GM06990 (cell line): ENCODE measurements at regions not wholly inside any gene's neighbourhood (a gene's known extent, or its start where the extent isn't known, plus 50 kb on each side); places are given as distances from the start of the nearest gene placed in this dataset.

ENCODE experiments used
- DNase-seq: peaks from one replicate; pipeline ENCODE4 v3.0.0-alpha.2; 2011; ENCODE audit not compliant: insufficient read length; ENCODE audit errors: extremely low read depth
- H3K27me3 ChIP-seq: replicated peaks from 2 replicates; pipeline ENCODE4 v1.6.0; 2011; ENCODE audit warnings: low read length; ENCODE audit not compliant: control insufficient read depth, insufficient read depth
- H3K36me3 ChIP-seq: 2 replicates; pipeline ENCODE4 v1.5.1; 2011; ENCODE audit warnings: low read length; ENCODE audit not compliant: control insufficient read depth, insufficient read depth
- H3K4me3 ChIP-seq: replicated peaks from 2 replicates; pipeline ENCODE4 v1.5.1; 2011; ENCODE audit warnings: low read depth, mild to moderate bottlenecking, control low read depth, low read length
- CTCF ChIP-seq: IDR thresholded peaks from 2 replicates; pipeline ENCODE4 v1.5.1; 2011; ENCODE audit warnings: low read length, control low read depth, mild to moderate bottlenecking, inconsistent platforms; ENCODE audit not compliant: insufficient read depth, poor library complexity, severe bottlenecking

GRCh38 chr12:107330831-107331431 is 237.6 kb upstream of the CRY1 start:
- no peak overlapping the region for H3K4me3 ChIP-seq
- DNase-seq: no peak
- H3K27me3 ChIP-seq: peaks cover 3% of the 10 kb centered on the region; the same call in 1 of the 2 replicates
- TF ChIP-seq CTCF: no peak
- H3K36me3 ChIP-seq: no peaks in the 10 kb centered on the region

- no peak overlapping the region for H3K4me3 ChIP-seq
- H3K27me3 ChIP-seq: peaks cover 3% of the 10 kb centered on the region; the same call in 1 of the 2 replicates
- TF ChIP-seq CTCF: no peak
- H3K36me3 ChIP-seq: no peaks in the 10 kb centered on the region
- DNase-seq: no peak
These were observed 238.1 kb upstream of the CRY1 start for GRCh38 chr12:107331471-107331870.

- TF ChIP-seq CTCF: no peak
- H3K27me3 ChIP-seq: peaks cover 3% of the 10 kb centered on the region; the same call in 1 of the 2 replicates
- no peak overlapping the region for H3K4me3 ChIP-seq
- H3K36me3 ChIP-seq: no peaks in the 10 kb centered on the region
- DNase-seq: no peak
These were observed 238.6 kb upstream of the CRY1 start for GRCh38 chr12:107331912-107332311.

GRCh38 chr12:107332743-107333142 is 239.4 kb upstream of the CRY1 start:
- no peaks in the 10 kb centered on the region for H3K36me3 ChIP-seq
- no peak overlapping the region for H3K4me3 ChIP-seq
- no peak for DNase-seq
- no peak for TF ChIP-seq CTCF
- H3K27me3 ChIP-seq: peaks cover 3% of the 10 kb centered on the region

GRCh38 chr12:107335802-107336570 is 242.6 kb upstream of the CRY1 start:
- H3K36me3 ChIP-seq: no peaks in the 10 kb centered on the region
- no peak overlapping the region for H3K4me3 ChIP-seq
- TF ChIP-seq CTCF: no peak
- peaks cover 3% of the 10 kb centered on the region for H3K27me3 ChIP-seq
- DNase-seq: no peak
